HUES48 (cell line): ENCODE measurements at regions not wholly inside any gene's neighbourhood (a gene's known extent, or its start where the extent isn't known, plus 50 kb on each side); places are given as distances from the start of the nearest gene placed in this dataset.

Experiments
- H3K27ac ChIP-seq: one replicate; pipeline ENCODE4 v1.7.0; 2013; ENCODE audit warnings: low read depth, low read length, inconsistent platforms
- H3K27me3 ChIP-seq: 2 replicates; pipeline ENCODE4 v1.6.1; 2013; ENCODE audit warnings: mild to moderate bottlenecking, low read length; ENCODE audit not compliant: control insufficient read depth, insufficient read depth
- H3K36me3 ChIP-seq: 2 replicates; pipeline ENCODE4 v1.6.1; 2013; ENCODE audit warnings: low read length; ENCODE audit not compliant: control insufficient read depth, insufficient read depth
- H3K4me1 ChIP-seq: 2 replicates; pipeline ENCODE4 v1.6.1; 2013; ENCODE audit warnings: mild to moderate bottlenecking, low read length; ENCODE audit not compliant: control insufficient read depth, insufficient read depth
- H3K4me3 ChIP-seq: 2 replicates; pipeline ENCODE4 v1.5.1; 2013; ENCODE audit warnings: mild to moderate bottlenecking, low read depth, low read length
- H3K9ac ChIP-seq: 2 replicates; pipeline ENCODE4 v1.6.1; 2013; ENCODE audit warnings: mild to moderate bottlenecking, low read depth, low read length, moderate library complexity
- H3K9me3 ChIP-seq: 2 replicates; pipeline ENCODE4 v1.6.1; 2013; ENCODE audit warnings: low read length; ENCODE audit not compliant: control insufficient read depth, insufficient read depth

DNA sequence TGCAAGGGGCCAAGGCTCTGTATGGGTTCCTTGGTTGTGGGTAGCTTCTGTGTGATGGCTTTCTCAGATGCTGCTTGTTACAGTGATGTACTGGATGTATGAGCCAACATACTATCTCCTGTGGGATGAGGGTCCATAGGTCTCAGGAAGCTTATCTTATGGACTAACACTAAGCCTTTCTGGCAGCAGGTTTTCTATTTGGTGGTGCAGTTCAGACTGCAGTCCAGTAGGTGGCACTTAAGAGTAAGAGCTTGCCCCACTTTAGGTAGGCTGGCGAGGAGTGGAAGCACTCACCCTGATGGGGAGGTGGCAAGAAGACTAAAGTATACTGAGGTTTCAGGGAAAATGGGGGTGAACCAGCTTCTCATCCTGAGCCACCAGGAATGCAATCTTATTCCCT lies 306.7 kb upstream of the MAOA start:
- no peaks in the 10 kb centered on the region for H3K27me3 ChIP-seq
- no peaks in the 10 kb centered on the region for H3K36me3 ChIP-seq
- H3K4me1 ChIP-seq: no peaks in the 10 kb centered on the region
- H3K27ac ChIP-seq: no peak overlapping the region
- H3K9ac ChIP-seq: no peak overlapping the region
- no peak overlapping the region for H3K4me3 ChIP-seq
- H3K9me3 ChIP-seq: peaks cover 7% of the 10 kb centered on the region

DNA sequence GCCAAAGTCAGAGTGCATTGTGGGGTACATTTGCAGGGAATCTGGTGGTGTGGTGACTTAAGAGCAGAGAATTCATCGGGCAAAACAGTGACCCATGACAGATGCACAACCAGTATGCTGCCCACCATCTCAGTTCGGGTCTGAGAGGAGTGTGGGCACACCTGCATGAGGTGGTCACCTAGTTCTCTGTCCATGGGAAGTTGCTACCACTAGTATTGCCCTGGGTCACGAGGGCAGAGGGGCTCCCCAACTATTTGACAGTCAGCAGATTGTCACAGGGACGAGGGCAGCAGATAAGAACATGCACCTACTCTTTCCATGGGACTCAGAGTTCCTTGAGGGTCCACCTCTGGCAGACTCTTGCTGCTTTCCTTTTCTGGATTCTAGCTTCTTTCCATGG lies 305.2 kb upstream of the MAOA start:
- H3K9ac ChIP-seq: no peak overlapping the region
- no peak overlapping the region for H3K27ac ChIP-seq

DNA sequence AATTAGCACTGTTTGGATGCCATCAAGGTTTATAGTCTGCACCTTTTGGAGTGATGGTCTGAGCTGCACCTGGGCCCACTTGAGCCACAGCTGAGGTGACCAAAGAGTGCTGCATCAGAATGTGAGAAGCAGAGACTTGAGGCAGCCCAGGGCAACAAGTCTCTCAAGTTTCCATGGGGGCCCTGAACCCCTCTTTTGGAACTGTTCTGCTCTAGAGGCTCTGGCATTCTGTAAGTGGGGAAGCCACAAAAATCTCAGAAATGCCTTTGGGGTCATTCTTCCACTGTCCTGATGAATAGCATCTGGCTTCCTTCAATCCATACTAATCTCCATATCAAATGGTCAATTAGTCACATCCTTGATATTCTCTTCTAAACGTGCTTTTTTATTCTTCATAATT lies 298.4 kb upstream of the MAOA start:
- Histone ChIP-seq H3K4me3 (no peak overlapping the region), H3K9me3 (peaks cover 15% of the 10 kb centered on the region), H3K9ac (no peak overlapping the region), H3K27ac (no peak overlapping the region), H3K36me3 (no peaks in the 10 kb centered on the region), H3K27me3 (no peaks in the 10 kb centered on the region), H3K4me1 (peaks cover 1% of the 10 kb centered on the region)

More for the DNA sequence above, 305.2 kb upstream of the MAOA start:
- peaks cover 15% of the 10 kb centered on the region for H3K9me3 ChIP-seq
- H3K27me3 ChIP-seq: no peaks in the 10 kb centered on the region
- H3K4me1 ChIP-seq: no peaks in the 10 kb centered on the region
- no peak overlapping the region for H3K4me3 ChIP-seq
- no peaks in the 10 kb centered on the region for H3K36me3 ChIP-seq

DNA sequence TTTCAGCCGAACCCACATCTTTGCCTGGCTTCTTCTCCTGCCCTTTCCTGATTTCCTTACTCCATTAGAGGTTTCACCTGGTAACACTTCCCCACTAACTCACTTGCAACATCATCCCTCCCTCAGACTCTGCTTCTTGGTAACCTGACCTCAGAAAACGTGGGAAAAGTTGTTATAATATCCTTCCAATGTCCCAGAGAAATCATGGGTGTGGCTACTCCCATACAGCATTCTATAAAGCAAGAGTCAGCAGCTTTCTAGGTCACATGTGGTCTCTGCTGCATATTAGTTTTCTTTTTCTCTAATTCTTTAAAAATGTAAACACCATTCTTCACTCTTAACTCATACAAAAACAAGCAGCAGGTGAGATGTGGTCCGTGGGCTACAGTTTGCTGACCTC lies 283.1 kb upstream of the MAOA start:
- Histone ChIP-seq H3K9me3 (peaks cover 7% of the 10 kb centered on the region; the same call in 1 of the 2 replicates), H3K4me1 (no peaks in the 10 kb centered on the region), H3K4me3 (no peak overlapping the region), H3K9ac (no peak overlapping the region), H3K27ac (no peak overlapping the region), H3K27me3 (no peaks in the 10 kb centered on the region), H3K36me3 (no peaks in the 10 kb centered on the region)

DNA sequence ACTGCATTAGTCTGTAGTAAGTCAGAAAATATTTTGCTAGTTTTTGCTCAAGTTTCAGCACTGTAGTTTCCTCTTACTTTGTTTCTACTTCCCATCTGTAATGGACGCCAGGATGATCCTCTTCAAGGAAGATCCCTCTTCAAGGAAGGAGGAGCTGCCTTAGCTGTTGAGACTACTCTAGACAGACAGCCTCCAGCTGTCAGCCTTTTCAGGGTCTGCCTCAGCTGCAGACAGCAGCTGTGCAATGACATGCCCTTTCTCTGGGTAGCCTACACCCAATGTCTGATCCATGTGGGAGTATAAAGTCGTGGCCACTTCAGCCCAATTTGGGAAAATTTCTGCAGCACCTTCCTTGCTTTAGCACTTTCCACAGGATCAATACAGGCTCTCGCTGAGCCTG lies 281.0 kb upstream of the MAOA start:
- peaks cover 9% of the 10 kb centered on the region; the same call in 1 of the 2 replicates for H3K9me3 ChIP-seq
- no peak overlapping the region for H3K4me3 ChIP-seq
- H3K27ac ChIP-seq: no peak overlapping the region
- no peaks in the 10 kb centered on the region for H3K36me3 ChIP-seq
- H3K4me1 ChIP-seq: no peaks in the 10 kb centered on the region
- H3K9ac ChIP-seq: no peak overlapping the region
- no peaks in the 10 kb centered on the region for H3K27me3 ChIP-seq

DNA sequence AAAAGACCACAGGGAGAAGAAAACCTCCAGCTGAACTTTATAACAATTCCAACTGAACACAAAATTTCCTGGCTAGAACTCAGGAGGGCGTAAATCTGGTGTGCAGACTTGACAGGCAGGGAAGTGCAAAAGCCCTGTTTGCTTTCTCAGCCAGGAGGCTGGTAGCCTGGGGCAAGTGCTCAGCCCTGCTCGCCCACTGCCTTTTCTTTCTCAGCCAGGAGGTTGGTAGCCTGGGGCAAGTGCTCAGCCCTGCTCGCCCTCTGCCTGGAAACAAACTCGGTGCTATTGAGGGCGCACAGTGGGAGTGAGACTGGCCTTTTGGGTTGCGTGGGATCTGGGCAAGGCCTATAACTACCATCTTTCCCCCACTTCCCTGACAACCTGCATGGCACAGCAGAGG lies 275.4 kb upstream of the MAOA start:
- Histone ChIP-seq H3K27ac (no peak overlapping the region), H3K4me3 (no peak overlapping the region), H3K4me1 (no peaks in the 10 kb centered on the region), H3K27me3 (no peaks in the 10 kb centered on the region), H3K36me3 (no peaks in the 10 kb centered on the region), H3K9me3 (peaks cover 11% of the 10 kb centered on the region; the same call in 1 of the 2 replicates), H3K9ac (no peak overlapping the region)

DNA sequence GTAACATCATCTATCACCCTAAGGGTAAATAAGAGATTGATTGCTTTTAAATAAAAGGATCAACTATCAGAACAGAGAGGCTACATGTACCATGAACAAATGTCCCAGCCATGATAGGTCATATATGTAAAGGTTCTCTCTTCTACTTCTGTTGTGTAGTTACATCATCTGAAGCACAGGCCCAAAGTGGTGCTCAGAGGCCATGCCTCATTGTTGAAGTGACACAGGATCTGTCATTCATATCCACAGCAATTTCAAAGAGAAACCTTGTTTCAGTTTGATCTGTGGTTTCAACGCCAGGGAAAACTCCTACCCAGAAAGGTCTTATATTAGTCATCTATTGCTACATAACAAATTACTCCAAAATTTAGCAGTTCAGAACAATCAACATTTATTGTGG lies 269.2 kb upstream of the MAOA start:
- H3K4me3 ChIP-seq: no peak overlapping the region
- no peaks in the 10 kb centered on the region for H3K9me3 ChIP-seq
- H3K4me1 ChIP-seq: peaks cover 11% of the 10 kb centered on the region
- H3K27ac ChIP-seq: no peak overlapping the region
- H3K36me3 ChIP-seq: no peaks in the 10 kb centered on the region
- H3K27me3 ChIP-seq: peaks cover 5% of the 10 kb centered on the region; the same call in 1 of the 2 replicates
- no peak overlapping the region for H3K9ac ChIP-seq

DNA sequence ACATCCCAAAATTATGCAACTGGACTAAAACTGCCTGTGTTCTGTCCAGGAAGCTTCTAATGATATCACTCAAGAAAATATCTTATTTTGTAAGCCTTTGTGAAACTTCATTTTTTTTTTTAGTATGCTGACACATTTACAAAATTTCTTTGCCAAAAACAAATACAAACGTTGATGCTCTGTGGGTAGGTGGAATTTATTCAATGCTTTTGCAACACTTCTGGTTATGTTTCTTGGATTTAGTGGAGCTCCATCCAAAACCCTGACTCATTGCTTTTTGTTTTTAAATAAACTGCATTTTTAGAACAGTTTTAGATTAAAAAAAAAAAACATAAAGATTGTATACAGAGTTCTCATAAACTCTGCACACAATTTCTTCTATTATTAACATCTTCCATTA lies 250.9 kb upstream of the MAOA start:
- H3K36me3 ChIP-seq: no peaks in the 10 kb centered on the region

DNA sequence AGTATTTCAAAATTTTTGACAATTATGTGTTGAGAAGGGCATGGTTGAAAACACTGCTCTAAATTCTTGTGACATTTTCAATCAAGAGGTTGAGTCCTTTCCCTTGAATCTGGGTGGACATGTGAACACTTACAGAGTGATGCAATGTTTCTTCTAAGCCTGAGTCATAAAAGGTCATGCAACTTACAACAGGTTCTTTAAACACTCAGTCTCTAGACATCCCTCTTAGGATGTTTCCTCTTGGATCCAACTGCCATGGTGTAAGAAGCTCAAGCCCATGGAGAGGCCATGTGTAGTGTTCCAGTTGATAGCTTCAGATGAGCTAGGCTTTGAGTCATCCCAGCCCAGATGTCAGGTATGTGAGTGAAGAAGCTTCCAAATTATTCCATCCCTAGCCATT lies 232.2 kb upstream of the MAOA start:
- Histone ChIP-seq H3K9me3 (no peaks in the 10 kb centered on the region), H3K36me3 (no peaks in the 10 kb centered on the region), H3K27me3 (peaks cover 14% of the 10 kb centered on the region; the same call in 1 of the 2 replicates), H3K27ac (no peak overlapping the region), H3K9ac (no peak overlapping the region), H3K4me3 (no peak overlapping the region), H3K4me1 (0 out of 2 replicates have a peak, but pooled peaks cover 2% of the 10 kb centered on the region)

More for the DNA sequence above, 250.9 kb upstream of the MAOA start:
- Histone ChIP-seq H3K27ac (no peak overlapping the region), H3K4me3 (no peak overlapping the region), H3K27me3 (peaks cover 4% of the 10 kb centered on the region; the same call in 1 of the 2 replicates), H3K9ac (no peak overlapping the region), H3K9me3 (peaks cover 11% of the 10 kb centered on the region; the same call in 1 of the 2 replicates), H3K4me1 (no peaks in the 10 kb centered on the region)

DNA sequence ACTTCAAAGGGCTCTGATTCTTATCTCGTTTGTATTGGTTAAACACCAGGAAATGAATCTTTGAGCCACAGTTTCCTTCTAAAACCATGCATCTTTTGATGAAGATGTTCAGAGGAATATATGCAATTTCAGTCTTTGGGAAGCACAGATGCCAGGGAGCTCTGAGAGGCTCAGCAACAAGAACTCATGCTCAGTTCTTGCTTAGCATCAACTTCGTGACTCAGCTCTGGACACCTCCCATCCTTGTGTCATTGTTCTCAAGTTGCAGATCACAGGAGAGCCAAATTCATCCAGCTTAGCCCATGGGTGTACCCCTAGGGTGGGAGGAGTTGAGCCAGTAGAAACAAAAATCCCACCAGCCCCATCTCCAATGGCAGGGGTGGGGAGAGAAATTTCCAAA lies 219.6 kb upstream of the MAOA start:
- H3K4me1 ChIP-seq: no peaks in the 10 kb centered on the region
- no peaks in the 10 kb centered on the region for H3K36me3 ChIP-seq
- no peak overlapping the region for H3K27ac ChIP-seq
- H3K9me3 ChIP-seq: peaks cover 6% of the 10 kb centered on the region; the same call in 1 of the 2 replicates
- H3K27me3 ChIP-seq: no peaks in the 10 kb centered on the region
- no peak overlapping the region for H3K4me3 ChIP-seq
- H3K9ac ChIP-seq: no peak overlapping the region

DNA sequence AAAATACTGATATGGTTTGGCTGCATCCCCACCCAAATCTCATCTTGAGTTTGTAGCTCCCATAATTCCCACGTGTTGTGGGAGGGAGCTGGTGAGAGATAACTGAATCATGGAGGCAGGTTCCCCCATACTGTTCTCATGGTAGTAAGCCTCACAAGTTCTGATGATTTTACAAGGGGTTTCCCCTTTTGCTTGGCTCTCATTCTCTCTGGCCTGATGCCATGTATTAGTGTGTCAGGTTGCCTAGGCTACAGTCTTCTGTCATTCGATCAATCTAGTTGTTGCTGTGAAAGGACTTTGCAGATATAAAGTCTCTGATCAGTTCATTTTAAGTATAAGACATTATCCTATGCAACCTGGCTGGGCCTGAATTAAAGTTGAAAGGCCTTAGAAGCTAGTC lies 209.3 kb upstream of the MAOA start:
- Histone ChIP-seq H3K4me3 (no peak overlapping the region), H3K9me3 (peaks cover 20% of the 10 kb centered on the region), H3K9ac (no peak overlapping the region), H3K36me3 (peaks cover 2% of the 10 kb centered on the region; the same call in 1 of the 2 replicates), H3K27ac (no peak overlapping the region), H3K4me1 (peaks cover 16% of the 10 kb centered on the region), H3K27me3 (no peaks in the 10 kb centered on the region)

DNA sequence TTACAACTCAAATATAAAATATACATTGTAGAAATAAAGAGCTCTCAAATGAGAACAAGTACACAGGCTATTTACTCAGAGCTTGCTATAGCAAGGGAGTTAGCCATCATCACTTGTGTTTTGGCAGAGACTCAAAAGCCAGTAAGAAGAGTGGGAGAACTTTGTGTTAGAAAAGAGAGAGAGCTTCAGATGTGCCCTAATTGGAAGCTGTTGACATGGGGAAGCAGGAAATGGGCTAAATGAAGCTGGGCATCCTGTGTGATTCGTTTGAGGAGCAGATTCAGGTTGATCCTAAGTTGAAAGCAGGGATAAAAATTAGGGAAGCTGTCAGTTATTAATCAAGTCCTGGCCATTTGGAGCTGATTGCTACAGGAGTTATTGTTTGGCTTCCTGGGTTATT lies 207.4 kb upstream of the MAOA start:
- Histone ChIP-seq H3K36me3 (peaks cover 3% of the 10 kb centered on the region; the same call in 1 of the 2 replicates), H3K27me3 (no peaks in the 10 kb centered on the region), H3K4me1 (peaks cover 16% of the 10 kb centered on the region), H3K9ac (no peak overlapping the region), H3K27ac (no peak overlapping the region), H3K4me3 (no peak overlapping the region), H3K9me3 (peaks cover 39% of the 10 kb centered on the region)
